Type B pancreatic cell (in vitro differentiated cells): ENCODE measurements at regions not wholly inside any gene's neighbourhood (a gene's known extent, or its start where the extent isn't known, plus 50 kb on each side); places are given as distances from the start of the nearest gene placed in this dataset.

Source experiments
- DNase-seq: peaks from one replicate; pipeline ENCODE4 v3.0.0; 2021; ENCODE audit warnings: mixed read lengths; ENCODE audit not compliant: unreplicated experiment; ENCODE audit errors: extremely low spot score
- H3K27ac Mint-ChIP-seq: 2 replicates; pipeline ENCODE4 v1.8.0; 2021; ENCODE audit warnings: mild to moderate bottlenecking, mixed read lengths
- H3K27me3 Mint-ChIP-seq: 2 replicates; pipeline ENCODE4 v1.8.0; 2021; ENCODE audit warnings: mixed read lengths
- H3K36me3 Mint-ChIP-seq: 2 replicates; pipeline ENCODE4 v1.8.0; 2021; ENCODE audit warnings: mixed read lengths
- H3K4me1 Mint-ChIP-seq: one replicate; pipeline ENCODE4 v1.8.0; 2021; ENCODE audit warnings: mixed read lengths; ENCODE audit not compliant: unreplicated experiment
- H3K4me3 Mint-ChIP-seq: 2 replicates; pipeline ENCODE4 v1.8.0; 2021; ENCODE audit warnings: mild to moderate bottlenecking, mixed read lengths
- H3K9me3 Mint-ChIP-seq: 2 replicates; pipeline ENCODE4 v1.8.0; 2021; ENCODE audit warnings: mixed read lengths
- TF ChIP-seq, protein P1 (sequence below): fragments of 200-600 bp; sonication (generic); conservative IDR thresholded peaks from 2 replicates; pipeline ENCODE4 v1.5.0; 2021; ENCODE audit warnings: antibody characterized with exemption, mild to moderate bottlenecking

DNA sequence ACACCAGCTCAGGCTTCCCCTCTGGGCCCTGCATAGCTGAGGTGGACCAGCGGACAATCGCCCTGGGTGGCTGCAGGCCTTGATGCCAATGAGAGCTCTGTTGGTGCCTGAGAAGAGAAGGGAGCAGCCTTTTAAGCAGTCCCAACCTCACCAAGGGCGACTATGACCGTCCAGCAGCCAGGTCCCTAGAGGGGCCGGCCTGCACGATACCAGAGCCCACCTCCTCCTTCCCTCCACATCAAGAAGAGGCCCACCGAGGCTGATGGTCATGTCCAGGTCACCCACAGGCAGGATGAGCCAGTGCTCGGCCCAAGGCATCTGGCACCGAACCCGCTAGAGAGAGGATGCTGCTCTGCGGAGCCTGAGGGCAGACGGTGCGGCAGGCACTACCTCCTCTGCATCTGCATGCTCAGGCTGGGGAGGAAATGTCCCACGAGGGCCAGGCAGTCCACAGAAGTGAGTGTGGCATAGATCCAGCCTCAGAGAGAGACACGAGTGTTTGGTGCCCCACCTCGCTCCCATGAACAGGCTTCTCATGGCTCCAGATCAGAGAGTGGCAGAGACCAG, 219.4 kb downstream of the TUBA3C start:
- TF ChIP-seq, protein P1, sequence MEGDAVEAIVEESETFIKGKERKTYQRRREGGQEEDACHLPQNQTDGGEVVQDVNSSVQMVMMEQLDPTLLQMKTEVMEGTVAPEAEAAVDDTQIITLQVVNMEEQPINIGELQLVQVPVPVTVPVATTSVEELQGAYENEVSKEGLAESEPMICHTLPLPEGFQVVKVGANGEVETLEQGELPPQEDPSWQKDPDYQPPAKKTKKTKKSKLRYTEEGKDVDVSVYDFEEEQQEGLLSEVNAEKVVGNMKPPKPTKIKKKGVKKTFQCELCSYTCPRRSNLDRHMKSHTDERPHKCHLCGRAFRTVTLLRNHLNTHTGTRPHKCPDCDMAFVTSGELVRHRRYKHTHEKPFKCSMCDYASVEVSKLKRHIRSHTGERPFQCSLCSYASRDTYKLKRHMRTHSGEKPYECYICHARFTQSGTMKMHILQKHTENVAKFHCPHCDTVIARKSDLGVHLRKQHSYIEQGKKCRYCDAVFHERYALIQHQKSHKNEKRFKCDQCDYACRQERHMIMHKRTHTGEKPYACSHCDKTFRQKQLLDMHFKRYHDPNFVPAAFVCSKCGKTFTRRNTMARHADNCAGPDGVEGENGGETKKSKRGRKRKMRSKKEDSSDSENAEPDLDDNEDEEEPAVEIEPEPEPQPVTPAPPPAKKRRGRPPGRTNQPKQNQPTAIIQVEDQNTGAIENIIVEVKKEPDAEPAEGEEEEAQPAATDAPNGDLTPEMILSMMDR, result no peak
- Mint-ChIP-seq H3K36me3 (no peaks in the 10 kb centered on the region), H3K9me3 (peaks cover 9% of the 10 kb centered on the region), H3K4me3 (no peak overlapping the region), H3K4me1 (no peaks in the 10 kb centered on the region), H3K27ac (no peak overlapping the region), H3K27me3 (no peaks in the 10 kb centered on the region)
- DNase-seq, result no peak

DNA sequence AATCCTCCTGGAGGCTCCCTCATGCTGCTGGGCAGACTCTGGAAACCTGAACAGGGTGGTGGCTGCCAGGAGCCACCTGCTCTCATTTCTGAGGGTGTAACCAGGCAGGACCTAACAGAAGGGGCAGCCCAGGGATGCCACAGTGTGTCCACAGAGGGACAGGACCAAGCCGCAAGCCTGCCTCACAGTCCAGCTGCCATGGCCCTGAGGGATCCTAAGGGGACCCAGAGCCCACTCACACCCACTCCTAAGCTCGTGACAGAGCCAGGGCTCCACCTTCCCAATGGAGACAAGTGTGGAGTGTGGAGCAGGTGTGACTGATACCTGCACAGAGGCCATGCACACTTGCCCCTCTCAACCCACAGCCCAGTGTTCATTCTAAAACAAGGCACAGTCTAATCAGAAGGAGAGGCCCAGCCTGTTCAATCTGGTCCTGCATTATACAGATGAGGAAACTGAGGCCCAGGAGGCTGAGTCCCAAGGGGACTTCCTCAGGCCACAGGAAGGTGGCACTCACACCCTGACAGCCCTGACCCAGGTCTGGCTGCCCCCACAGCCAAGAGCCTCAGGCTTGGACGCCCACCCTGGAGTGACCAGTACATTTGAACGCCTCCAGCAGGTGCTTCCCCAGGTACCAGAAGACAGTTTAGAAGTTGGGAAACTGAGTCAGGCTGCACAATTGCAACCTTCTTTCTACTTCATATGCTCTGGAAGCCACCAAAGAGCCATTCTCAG, 220.1 kb downstream of the TUBA3C start:
- peaks cover 14% of the 10 kb centered on the region for H3K9me3 Mint-ChIP-seq
- H3K27me3 Mint-ChIP-seq, result no peaks in the 10 kb centered on the region
- H3K27ac Mint-ChIP-seq, result no peak overlapping the region
- DNase-seq, result no peak
- H3K4me3 Mint-ChIP-seq, result no peak overlapping the region
- H3K36me3 Mint-ChIP-seq, result peaks cover 5% of the 10 kb centered on the region
- TF ChIP-seq, protein P1, result no peak
- H3K4me1 Mint-ChIP-seq, result no peaks in the 10 kb centered on the region

DNA sequence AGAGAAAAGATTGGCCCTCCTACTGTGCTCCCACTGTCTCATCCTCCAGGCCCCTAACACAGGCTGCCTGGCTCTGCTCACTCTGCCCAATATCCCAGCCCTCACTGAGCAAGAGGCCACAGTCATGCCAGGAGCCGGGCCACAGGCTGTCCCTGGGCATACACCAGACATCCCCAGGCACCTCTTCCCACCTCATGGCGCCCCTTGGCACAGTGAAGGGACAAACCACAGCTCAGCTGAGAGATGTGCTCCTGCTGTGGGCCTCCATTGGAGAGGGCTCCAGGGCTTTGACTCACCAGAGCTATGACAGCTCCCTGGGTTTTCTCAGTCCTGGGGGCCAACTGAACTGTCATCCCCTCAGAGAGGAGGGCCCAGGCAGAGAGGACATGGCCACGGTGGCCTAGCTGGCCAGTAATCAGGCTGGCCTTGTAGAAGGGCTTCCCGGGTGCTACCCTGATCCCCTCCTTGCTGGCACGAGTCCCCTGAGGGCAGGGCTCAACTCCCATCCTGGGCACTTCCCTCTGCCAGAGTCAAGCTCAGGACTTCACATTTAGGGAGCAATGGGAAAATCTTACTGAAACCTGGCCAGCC, 220.9 kb downstream of the TUBA3C start:
- no peaks in the 10 kb centered on the region for H3K27me3 Mint-ChIP-seq
- H3K9me3 Mint-ChIP-seq, result peaks cover 12% of the 10 kb centered on the region
- H3K4me1 Mint-ChIP-seq, result no peaks in the 10 kb centered on the region
- no peak for DNase-seq
- no peak overlapping the region for H3K27ac Mint-ChIP-seq
- H3K4me3 Mint-ChIP-seq, result no peak overlapping the region
- H3K36me3 Mint-ChIP-seq, result peaks cover 7% of the 10 kb centered on the region
- TF ChIP-seq, protein P1, result no peak

DNA sequence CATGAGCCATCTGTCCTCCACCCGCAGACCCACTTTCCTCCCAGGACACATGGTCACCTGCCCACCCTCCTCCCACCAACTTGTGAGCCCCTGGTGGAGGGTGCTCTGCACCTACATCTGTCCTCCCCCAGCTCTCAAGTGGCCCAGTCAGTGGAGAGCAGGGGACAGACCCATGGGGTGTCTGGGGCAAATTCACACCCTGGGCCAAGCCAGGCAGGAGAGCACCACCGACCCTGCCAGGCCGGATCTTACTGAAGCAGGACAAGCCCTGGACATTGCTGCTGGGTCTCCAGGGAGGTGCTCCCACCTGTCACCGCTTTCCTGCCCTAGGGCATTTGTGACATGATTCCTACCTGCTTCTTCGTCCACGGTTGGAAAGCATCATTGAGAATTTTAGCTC, 221.6 kb downstream of the TUBA3C start:
- Mint-ChIP-seq H3K36me3 (peaks cover 7% of the 10 kb centered on the region), H3K4me3 (no peak overlapping the region), H3K27ac (no peak overlapping the region), H3K9me3 (peaks cover 12% of the 10 kb centered on the region), H3K27me3 (no peaks in the 10 kb centered on the region), H3K4me1 (no peaks in the 10 kb centered on the region)
- no peak for DNase-seq
- TF ChIP-seq, protein P1, result no peak

DNA sequence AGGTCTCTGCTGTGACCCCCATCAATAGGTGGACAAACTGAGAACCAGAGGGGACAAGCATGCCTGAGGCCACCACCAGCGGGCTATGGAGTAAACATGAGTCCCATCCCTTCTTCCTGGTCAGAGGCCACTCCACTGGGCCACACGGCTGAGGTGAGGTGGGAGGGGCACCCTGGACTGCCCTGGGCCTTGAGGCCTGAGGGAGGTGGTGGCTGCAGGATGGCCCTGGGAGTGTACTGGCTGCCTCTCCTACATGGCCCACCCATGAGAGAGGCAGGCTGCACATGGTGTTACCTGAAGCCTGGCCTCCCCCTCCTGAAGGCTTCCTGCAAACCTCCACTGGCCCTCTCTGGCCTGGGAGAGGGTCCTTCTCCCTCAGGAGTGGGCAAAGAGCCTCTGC, 222.4 kb downstream of the TUBA3C start:
- Mint-ChIP-seq H3K36me3 (peaks cover 7% of the 10 kb centered on the region), H3K4me3 (no peak overlapping the region), H3K27me3 (no peaks in the 10 kb centered on the region), H3K9me3 (peaks cover 18% of the 10 kb centered on the region), H3K4me1 (no peaks in the 10 kb centered on the region), H3K27ac (no peak overlapping the region)
- TF ChIP-seq, protein P1, result no peak
- DNase-seq, result no peak
